ENCODE measurements at regions not wholly inside any gene's neighbourhood (a gene's known extent, or its start where the extent isn't known, plus 50 kb on each side); places are given as distances from the start of the nearest gene placed in this dataset.

DNA sequence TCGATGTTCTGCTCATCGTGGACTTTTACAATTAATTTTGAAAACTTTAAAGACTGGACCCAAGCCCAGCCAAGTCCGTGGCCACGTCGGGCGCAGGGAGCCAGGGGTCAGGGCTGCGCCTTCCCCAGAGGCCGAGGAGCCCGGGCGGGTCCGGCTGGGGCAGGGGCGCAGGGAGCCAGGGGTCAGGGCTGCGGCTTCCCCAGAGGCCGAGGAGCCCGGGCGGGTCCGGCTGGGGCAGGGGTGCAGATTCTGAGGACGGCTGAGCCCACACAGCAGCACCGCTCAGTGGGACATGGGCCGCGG lies 75.2 kb downstream of the MICALL2 start:
- TF ChIP-seq CTCF (IDR thresholded peaks at IDR 0.05; ENCODE audit: low read length), result no peak
- TF ChIP-seq EZH2 (optimal IDR thresholded peaks at IDR 0.05; ENCODE audit: low read depth, low read length), result no peak
- no peak for TF ChIP-seq EZH2phosphoT487 (IDR thresholded peaks at IDR 0.05; ENCODE audit: low read length)
